ENCODE measurements at regions not wholly inside any gene's neighbourhood (a gene's known extent, or its start where the extent isn't known, plus 50 kb on each side); places are given as distances from the start of the nearest gene placed in this dataset.

GRCh38 chr1:157893686-157894085 is 52.1 kb upstream of the CD5L start:
- no peak for DNase-seq (ENCODE audit: low spot score)

- no peak for DNase-seq (ENCODE audit: low spot score)
Measured at GRCh38 chr1:157894613-157895165, 53.1 kb upstream of the CD5L start.

- no peak for DNase-seq (ENCODE audit: low spot score)
Measured at GRCh38 chr1:157910270-157910669, 68.7 kb upstream of the CD5L start.

- no peak for DNase-seq (ENCODE audit: low spot score)
Measured at GRCh38 chr1:157915859-157916258, 74.3 kb upstream of the CD5L start.

GRCh38 chr1:157916887-157917570 is 75.4 kb upstream of the CD5L start:
- DNase-seq (ENCODE audit: low spot score): no peak

GRCh38 chr1:157920748-157921147 is 72.7 kb upstream of the KIRREL1 start:
- DNase-seq (ENCODE audit: low spot score): no peak

- no peak for DNase-seq (ENCODE audit: low spot score)
Measured at GRCh38 chr1:157925419-157926166, 67.9 kb upstream of the KIRREL1 start.

- DNase-seq (ENCODE audit: low spot score): no peak
Measured at GRCh38 chr1:157932069-157932468, 61.4 kb upstream of the KIRREL1 start.

GRCh38 chr1:157937744-157938143 is 55.7 kb upstream of the KIRREL1 start:
- peak; percentile 49 for DNase-seq (ENCODE audit: low spot score)

GRCh38 chr1:157941939-157942338 is 51.5 kb upstream of the KIRREL1 start:
- DNase-seq (ENCODE audit: low spot score): no peak

Measured in Ammon's horn (tissue), 1 donor.